ENCODE measurements at regions not wholly inside any gene's neighbourhood (a gene's known extent, or its start where the extent isn't known, plus 50 kb on each side); places are given as distances from the start of the nearest gene placed in this dataset.

- no peak for DNase-seq (ENCODE audit: low read depth)
Measured at GRCh38 chr4:188197566-188197965, 58.3 kb downstream of the TRIML1 start.

DNA sequence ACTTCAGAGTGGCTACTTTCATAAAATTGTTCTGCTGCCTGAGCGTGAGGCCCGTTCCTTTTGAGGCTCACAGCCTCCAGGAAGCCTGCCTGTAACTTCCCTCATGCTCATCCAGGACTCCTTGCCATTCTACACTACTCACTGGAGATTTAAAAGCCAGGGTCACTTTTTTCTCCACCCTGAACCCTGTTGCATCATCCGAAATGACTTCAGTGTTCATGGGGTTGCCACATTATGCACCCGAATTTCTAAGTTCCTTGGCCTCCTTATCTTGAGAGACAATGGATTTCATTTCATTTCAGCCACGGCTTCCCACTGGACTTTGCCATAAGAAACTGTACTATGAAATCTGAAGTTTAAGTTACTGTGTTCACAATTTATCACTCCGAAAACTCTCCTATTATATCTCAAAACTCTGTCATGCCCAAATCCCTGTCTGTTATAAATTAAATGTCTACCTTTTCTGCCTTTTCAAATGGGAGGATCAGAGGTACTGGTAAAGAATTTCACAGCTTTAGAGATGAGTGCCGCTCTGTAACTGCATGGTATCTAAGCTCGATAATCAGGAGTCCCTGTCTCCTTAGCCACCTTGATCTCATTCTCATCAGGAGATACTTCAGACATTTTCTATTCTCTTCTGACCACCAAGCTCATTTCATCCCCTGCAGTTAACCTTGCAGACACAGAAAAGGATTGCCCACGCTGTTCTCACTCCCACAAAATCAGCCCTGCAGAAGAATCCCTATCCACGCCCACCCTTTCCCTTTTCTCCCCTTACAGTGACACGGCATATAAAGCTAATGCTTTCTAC, 59.9 kb downstream of the TRIML1 start:
- DNase-seq (ENCODE audit: low read depth) = no peak

DNA sequence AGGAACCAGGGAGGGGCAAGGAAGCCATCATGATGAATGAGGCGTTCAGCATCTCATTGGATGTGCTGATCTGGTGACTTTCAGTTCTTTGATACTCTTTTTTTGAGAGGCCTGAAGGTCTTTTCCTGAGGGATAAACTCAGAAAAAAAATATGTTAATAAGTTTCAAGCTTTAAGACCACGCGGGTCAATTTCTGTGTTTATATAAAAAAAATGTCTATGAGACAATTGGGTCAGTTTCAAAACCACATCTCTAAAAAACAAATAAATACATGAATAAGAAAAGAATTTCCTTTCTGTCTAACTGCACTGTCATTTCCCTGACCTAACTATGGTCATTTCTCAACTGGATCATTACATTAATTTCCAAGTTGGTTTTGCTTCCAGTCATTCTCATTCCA, 62.6 kb downstream of the TRIML1 start:
- DNase-seq (ENCODE audit: low read depth) = no peak

DNA sequence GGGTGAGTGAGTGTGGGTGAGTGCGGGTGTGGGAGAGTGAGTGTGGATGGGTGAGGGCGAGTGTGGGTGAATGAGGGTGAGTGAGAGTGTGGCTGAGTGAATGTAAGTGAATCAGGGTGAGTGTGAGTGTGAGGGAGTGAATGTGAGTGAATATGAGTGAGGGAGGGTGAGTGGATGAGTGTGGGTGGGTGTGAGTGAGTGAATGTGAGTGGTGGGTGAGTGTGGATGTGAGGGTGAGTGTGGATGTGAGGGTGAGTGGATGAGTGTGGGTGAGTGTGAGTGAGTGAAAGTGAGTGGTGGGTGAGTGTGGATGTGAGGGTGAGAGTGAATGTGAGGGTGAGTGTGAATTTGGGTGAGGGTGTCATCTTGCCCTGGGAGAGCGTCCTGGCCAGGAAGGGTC, 67.5 kb downstream of the TRIML1 start:
- DNase-seq (ENCODE audit: low read depth) = no peak

- DNase-seq (ENCODE audit: low read depth) = no peak
Measured at GRCh38 chr4:188214861-188215260, 75.6 kb downstream of the TRIML1 start.

DNA sequence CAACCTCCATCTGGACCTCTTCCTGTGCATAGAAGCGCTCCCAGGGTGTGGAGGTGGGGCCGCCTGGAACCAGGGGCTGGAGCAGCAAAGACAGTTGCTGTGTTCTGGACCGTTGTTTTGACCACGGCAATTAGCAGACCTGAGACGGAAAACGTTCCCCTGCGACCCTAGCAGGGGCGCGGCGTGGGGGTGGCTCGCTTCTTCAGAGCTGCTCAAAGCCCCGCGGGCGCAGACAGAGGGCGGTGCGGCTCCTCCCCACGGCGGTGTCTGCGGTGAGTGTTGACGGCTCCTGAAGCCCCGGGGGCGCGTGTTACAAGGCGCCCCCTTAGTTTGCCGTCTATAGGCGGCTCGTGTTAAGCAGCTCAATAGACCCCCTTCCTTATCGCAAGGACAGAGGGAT, 79.2 kb downstream of the TRIML1 start:
- DNase-seq (ENCODE audit: low read depth) = no peak

GRCh38 chr4:188220006-188220405, 80.8 kb downstream of the TRIML1 start:
- DNase-seq (ENCODE audit: low read depth) = no peak

DNA sequence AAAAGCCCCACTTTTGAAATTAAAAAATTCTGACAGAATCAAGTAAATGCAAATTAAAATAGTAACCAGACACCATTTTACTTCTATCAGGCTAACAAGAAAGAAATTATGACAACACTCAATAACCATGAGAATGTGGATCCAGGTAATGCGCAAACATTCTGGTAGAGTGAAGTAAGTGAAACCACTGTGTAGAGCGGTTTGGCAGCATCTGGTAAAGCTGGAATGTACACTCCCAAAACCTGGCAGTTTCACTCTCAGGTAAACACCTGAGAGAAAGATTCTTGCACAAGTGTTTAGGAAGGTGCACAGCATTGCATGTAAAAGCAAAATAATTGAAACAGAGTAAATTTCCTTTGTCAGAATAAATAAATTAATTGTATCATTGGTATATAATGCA, 81.8 kb downstream of the TRIML1 start:
- DNase-seq (ENCODE audit: low read depth) = no peak

DNA sequence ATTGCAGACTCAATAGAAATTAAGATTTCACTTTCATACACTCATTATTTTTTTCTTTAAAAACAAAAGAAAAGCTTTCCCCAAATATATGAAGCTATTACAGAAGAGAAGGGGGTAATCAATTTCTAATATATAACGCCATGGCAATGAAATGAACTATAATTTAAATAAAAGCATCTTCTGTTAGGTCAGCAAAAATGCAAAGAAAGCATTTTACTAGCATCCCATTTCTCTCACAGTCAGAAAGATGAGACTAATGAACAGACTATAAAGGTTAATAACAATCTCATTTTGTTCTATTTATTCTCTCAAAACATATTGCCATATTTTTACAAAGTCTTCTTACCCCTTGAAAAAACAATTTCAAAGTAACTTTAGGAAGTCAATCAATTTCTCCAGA, 89.0 kb downstream of the TRIML1 start:
- DNase-seq (ENCODE audit: low read depth) = no peak

DNA sequence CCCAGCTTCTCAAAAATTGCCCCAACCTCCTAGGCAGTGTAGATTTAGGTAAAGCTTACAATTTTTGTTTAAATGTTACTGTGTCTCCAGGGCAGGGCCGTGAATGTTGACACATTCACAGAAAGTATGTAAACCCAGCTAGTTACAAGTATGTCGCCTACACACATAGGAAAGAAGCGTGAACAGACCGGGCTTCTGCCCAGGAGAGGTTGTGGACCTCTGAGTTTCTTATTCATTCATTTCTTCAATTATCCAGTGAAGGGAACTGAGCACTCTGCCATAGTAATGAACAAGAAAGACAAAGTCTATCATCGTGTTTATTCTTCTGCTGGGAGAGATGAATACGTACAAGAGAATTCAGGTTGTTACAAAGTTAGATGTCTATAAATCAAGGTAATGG, 93.2 kb downstream of the TRIML1 start:
- DNase-seq (ENCODE audit: low read depth) = no peak

- no peak for DNase-seq (ENCODE audit: low read depth)
Measured at GRCh38 chr4:188242041-188242440, 102.8 kb downstream of the TRIML1 start.

DNA sequence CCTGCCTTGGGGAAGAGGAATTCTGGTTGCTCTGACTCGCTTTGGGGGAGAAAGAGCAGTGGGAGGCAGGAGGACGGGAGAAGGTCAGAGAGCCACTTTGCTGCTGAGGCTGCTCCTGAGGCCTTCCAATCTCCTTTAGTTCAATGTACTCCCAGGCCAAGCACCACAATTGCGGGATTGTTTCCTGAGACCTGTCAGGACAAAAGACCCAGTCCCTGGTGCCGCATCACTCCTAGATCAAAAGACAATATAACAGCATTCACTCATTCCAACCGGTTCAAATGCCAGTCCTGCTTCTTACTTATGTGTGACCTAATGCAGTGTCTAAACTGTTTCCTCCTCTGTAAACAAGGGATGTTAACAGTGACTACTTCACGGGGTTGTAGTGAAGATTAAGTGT, 106.4 kb downstream of the TRIML1 start:
- no peak for DNase-seq (ENCODE audit: low read depth)

DNA sequence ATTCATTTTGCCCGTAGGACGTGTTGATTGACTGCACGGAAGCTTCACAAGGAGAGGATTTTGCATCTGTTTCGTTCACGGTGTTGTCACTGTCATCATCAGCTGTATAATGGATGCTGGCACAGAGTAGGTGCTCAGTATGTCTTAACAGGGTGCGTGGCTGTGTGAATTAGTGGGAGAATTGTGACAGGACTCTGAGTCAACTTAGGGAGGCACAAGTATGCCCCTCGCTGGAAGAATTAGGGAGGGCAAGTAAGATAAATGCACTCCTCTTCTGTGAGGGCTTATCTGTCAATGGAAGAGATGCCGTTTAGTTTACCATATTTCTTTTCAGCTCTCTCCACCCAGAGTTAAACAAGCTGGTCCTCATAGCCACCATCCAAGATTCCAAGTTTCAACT, 107.2 kb downstream of the TRIML1 start:
- no peak for DNase-seq (ENCODE audit: low read depth)

- no peak for DNase-seq (ENCODE audit: low read depth)
Measured at GRCh38 chr4:188254211-188254610, 115.0 kb downstream of the TRIML1 start.

GRCh38 chr4:188262464-188262863, 123.2 kb downstream of the TRIML1 start:
- DNase-seq (ENCODE audit: low read depth) = no peak

DNA sequence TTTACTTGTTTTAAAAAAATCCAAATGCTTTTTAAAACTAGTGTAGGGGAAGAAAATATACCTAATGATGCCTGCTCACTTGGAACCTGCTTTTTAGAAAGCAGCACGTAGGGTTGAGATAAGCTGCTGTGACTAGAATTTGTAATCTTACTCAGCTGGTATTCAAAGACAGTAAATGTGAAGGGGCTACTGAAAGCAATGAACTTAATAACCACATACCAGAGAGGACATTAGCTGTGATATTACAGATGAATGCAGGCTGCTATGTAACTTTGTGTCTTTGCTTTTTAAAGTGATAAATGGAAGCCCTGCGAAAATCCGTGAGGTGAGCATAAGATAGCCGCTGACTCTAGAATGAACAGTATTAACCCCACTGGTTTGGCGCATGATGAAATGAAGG, 124.1 kb downstream of the TRIML1 start:
- DNase-seq (ENCODE audit: low read depth) = no peak

DNA sequence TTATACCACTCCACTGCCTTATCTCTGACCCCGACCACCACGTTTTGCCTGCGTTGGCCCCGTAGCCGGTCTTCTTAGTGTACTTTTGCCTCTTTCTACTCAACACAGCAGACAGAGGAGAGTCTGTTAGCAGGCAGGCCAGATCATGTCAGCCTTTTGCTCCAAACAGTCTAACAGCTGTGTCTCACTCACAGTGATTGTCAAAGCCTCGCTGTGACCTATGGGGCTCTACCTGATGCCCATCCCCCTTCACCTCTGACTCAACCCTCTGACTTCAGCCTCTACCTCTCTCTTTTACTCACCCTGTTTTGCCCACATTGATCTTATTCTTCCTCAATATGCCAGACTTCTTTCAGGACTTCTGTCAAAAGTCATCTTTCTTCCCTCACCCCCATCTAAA, 127.1 kb downstream of the TRIML1 start:
- no peak for DNase-seq (ENCODE audit: low read depth)

DNA sequence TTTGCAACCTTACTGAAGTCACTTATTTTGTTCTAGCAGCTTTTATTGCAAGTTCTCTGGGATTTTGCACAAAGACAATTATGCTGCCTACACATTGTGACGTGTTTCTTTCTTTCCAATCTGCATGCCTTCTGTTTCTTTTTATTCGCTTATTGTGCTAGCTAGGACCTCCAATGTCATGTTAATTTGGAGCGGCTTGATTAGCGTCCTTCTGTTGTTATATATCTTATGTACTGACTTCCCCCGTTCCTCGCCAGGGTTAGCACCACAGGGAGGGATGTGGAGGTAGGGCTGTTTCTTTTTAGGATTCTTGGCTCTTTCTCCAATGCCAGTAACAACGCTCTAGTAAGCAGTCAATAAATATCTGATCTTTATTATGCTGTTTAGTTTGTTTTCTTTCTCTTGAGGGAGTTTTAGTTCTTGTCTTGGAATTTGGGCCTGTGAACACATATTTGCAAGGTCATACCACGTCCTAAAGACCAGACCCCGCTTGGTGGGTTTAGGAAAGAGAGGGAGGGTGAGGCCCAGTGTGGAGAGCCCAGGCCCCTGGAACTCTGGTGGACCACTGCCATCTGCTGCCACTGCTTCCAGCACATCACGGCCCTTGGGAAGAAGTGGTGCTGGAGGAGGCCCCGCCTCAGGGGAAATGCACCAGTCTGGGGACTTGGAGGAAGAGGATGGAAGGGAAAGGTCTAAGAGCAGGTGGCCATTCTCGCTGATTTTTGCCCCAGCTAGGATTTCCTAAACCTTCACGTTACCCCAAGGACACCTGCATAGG, 129.1 kb downstream of the TRIML1 start:
- DNase-seq (ENCODE audit: low read depth) = no peak

- no peak for DNase-seq (ENCODE audit: low read depth)
Measured at GRCh38 chr4:188270273-188271069, 131.2 kb downstream of the TRIML1 start.

DNA sequence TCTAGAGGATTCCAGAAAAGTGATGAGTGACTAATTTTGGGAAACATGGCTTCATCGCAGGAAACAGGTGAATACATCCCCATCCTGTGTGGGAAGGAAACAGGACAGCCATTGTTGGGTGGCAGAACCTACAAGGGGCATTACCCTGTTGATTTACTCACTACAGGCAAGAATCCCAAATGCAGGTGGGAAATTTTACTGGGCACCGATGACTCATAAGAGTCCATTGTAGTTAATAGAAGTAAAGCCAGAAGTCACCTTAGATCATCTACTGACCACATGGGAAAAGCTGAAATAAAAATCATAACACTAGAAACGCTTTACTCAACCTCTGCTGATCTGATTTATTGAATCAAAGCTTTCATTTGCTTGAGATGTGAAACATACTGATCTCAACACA, 136.4 kb downstream of the TRIML1 start:
- DNase-seq (ENCODE audit: low read depth) = no peak

GRCh38 chr4:188279184-188279583, 139.9 kb downstream of the TRIML1 start:
- DNase-seq (ENCODE audit: low read depth) = no peak

DNA sequence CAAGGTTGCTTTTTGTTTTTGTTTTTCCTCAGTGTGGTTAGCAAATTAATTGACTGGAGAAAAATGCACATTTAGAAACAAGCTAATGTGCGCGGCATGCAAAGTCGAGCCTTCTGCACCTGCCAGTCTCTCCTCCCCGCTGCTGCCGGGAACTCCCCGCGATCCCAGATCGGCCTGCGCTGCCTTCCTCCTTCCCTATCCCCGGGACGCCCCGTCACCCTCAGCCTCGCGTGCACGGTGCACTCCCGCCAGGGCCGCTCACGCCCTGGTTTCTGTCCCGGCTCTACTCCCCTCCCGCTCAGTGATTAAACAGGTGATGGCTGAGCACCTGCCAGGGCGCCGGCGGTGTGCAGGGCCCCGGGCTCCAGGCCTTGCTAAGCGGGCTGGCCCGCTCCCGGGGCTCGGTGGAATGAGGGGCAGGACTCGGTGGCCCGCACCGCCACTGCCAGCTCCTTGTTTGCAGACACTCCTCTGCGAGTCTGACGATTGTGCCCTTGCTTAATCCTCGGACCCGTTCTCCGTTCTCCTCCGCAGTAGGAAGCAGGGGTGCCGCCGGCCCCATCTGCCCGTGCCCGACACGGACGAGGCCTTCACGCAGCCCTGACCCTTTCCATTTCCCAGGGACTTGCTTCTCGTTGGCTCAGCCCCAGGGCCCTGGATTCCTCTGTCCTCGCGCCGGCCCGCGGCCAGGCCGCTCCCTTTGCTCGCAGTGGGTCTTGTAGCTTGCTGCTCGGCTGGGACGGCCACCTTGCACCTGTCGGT, 143.4 kb downstream of the TRIML1 start:
- no peak for DNase-seq (ENCODE audit: low read depth)

Measured in activated T-cell treated with anti-CD3 and anti-CD28 coated beads for 1 hour (primary cell).